Central memory CD8-positive, alpha-beta T cell (primary cell): ENCODE measurements at regions not wholly inside any gene's neighbourhood (a gene's known extent, or its start where the extent isn't known, plus 50 kb on each side); places are given as distances from the start of the nearest gene placed in this dataset.

ENCODE experiments used
- ATAC-seq: fragments of 150-1000 bp; cut with Tn5 transposase; replicated peaks from 2 replicates; pipeline ENCODE4 v1.10.0; 2022; ENCODE audit warnings: mild to moderate bottlenecking, moderate FRiP score, moderate number of reproducible peaks; ENCODE audit not compliant: poor library complexity, severe bottlenecking; ENCODE audit errors: extremely low read depth
- DNase-seq, 2 donors: peaks; one replicate each; pipeline ENCODE4 v3.0.0; 2021; ENCODE audit warnings: low spot score in 2 of 2
- H3K27ac Mint-ChIP-seq: one replicate; pipeline ENCODE4 v1.8.0; 2022; ENCODE audit warnings: low read depth, mild to moderate bottlenecking, moderate library complexity, mixed read lengths
- H3K27me3 Mint-ChIP-seq: one replicate; pipeline ENCODE4 v1.8.0; 2022; ENCODE audit warnings: mixed read lengths
- H3K36me3 Mint-ChIP-seq: one replicate; pipeline ENCODE4 v1.8.0; 2022; ENCODE audit warnings: mild to moderate bottlenecking, moderate library complexity, mixed read lengths; ENCODE audit not compliant: insufficient read depth
- H3K4me1 Mint-ChIP-seq: one replicate; pipeline ENCODE4 v1.8.0; 2022; ENCODE audit warnings: mixed read lengths
- H3K4me3 Mint-ChIP-seq: one replicate; pipeline ENCODE4 v1.8.0; 2022; ENCODE audit warnings: mild to moderate bottlenecking, moderate library complexity, mixed read lengths
- H3K9me3 Mint-ChIP-seq: one replicate; pipeline ENCODE4 v1.8.0; 2022; ENCODE audit warnings: mixed read lengths

DNA sequence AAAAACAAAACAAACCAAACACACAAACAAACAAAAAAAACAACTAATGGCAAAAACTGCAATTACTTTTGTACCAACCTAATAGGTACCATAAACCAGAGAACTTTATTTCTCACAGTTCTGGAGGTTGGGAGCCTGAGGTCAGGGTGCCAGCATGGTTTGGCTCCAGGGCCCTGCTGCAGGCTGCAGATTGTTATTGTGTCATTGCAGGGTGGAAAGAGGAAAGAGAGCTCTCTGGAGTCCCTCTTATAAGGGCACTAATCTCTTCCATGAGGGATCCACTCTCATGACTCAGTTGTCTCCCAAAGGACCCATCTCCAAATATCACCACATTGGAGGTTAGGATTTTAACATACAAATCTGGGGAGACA lies 64.9 kb upstream of the CPEB4 start:
- Mint-ChIP-seq H3K36me3 (no peaks in the 10 kb centered on the region), H3K4me1 (peaks cover 9% of the 10 kb centered on the region), H3K4me3 (no peak overlapping the region), H3K9me3 (peaks cover 6% of the 10 kb centered on the region), H3K27ac (no peak overlapping the region), H3K27me3 (peaks cover under 1% of the 10 kb centered on the region)
- DNase-seq: no peak
- no peak for ATAC-seq

- H3K27ac Mint-ChIP-seq: no peak overlapping the region
- ATAC-seq (no peak), DNase-seq (no peak)
- no peaks in the 10 kb centered on the region for H3K36me3 Mint-ChIP-seq
- no peaks in the 10 kb centered on the region for H3K27me3 Mint-ChIP-seq
- no peak overlapping the region for H3K4me3 Mint-ChIP-seq
- H3K4me1 Mint-ChIP-seq: peaks cover 9% of the 10 kb centered on the region
- peaks cover 6% of the 10 kb centered on the region for H3K9me3 Mint-ChIP-seq
Observed at GRCh38 chr5:173823721-173824567, 64.2 kb upstream of the CPEB4 start.

DNA sequence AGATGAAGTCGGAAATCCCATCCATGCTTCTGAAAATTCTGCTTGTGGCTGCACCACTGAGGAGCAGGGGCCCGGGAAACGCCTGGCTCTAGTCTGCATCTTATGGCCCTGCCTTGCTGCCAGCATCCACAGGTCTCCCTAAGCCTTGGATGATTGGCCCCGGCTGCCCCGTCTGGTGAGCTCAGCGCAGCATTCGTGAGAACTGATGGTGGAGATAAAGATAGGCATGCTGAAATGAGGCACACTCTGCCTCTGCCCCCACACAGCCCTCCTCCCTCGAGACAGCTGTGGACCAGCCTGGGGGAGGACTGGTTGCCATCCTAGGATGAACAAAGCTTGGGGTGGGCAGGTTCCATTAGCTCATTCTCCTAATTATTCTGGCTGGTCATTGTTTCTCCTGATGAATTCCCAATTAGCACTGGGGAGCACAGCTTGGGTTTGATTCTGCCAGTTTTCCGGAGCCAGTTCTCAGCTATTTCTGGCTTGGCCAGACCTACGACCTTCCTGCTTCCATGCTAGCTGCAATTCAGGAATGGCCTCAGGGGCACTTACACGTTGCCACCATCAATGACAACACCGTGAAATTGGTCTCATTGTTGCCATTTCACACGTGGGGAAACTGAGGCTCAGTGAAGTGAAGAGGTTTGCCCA lies 62.8 kb upstream of the CPEB4 start:
- H3K36me3 Mint-ChIP-seq: no peaks in the 10 kb centered on the region
- DNase-seq (no peak), ATAC-seq (no peak)
- H3K4me3 Mint-ChIP-seq: no peak overlapping the region
- no peak overlapping the region for H3K27ac Mint-ChIP-seq
- H3K9me3 Mint-ChIP-seq: peaks cover 6% of the 10 kb centered on the region
- H3K27me3 Mint-ChIP-seq: no peaks in the 10 kb centered on the region
- H3K4me1 Mint-ChIP-seq: peaks cover 9% of the 10 kb centered on the region

DNA sequence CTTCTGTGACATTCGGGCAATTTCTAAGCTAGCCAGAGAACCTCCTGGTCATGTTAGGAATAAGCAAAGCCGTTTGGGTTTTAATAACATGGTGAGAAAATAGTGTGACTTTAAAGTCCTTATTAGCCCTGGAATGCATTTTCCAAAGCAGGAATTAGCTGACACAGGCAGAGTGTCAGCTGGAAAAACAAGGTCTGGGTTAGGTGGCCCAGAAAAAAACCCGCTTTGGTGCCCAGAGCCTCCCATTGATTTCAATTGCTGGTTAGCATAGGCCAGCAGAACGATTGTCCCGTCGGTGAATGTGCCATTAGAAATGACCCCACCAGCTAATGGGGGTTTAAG lies 62.1 kb upstream of the CPEB4 start:
- ATAC-seq (no peak), DNase-seq (no peak)
- Mint-ChIP-seq H3K27me3 (no peaks in the 10 kb centered on the region), H3K9me3 (peaks cover 6% of the 10 kb centered on the region), H3K4me3 (no peak overlapping the region), H3K36me3 (no peaks in the 10 kb centered on the region), H3K4me1 (peaks cover 5% of the 10 kb centered on the region), H3K27ac (no peak overlapping the region)

DNA sequence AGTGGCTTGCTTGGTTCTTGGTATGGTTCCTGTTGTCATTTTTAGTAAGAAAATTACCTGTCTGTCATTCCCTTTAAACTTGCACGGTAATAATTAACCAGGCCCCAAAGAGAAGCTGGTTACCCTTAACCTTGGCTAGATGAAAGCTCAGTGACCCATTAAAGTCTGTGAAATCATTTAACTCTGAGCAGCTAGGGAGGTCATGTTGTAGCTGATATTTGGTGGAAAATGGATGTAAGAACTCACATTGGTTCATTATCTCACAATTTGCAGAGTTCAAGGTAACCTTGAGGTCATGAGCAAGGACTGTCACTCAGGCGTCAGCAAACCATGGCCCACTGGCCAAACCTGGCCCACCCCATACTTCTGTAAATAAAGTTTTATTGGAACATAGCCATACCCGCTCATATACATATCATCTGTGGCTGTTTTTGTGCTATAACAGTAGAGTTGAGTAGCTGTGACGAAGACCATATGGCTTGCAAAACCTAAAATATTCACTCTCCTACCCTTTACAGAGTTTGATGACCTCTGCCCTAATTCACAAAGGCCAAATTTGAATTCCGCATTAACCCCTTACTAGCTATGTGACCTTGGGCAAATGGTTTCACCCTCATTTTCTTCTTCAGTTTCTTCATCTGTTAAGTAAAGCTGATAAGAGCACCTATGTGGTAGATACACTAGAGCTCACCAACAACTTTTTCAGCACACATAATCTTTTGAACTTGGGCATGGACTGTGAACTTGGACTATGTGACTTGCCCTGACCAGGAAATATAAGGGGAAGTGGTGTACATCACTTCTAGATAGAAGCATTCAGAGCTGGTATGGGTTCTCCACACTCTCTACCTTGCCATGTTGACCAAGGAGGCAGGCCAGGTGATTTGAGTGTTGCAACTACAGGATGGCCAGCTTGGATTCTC lies 61.5 kb upstream of the CPEB4 start:
- DNase-seq: no peak
- H3K9me3 Mint-ChIP-seq: peaks cover 6% of the 10 kb centered on the region
- no peaks in the 10 kb centered on the region for H3K27me3 Mint-ChIP-seq
- no peak overlapping the region for H3K4me3 Mint-ChIP-seq
- H3K4me1 Mint-ChIP-seq: no peaks in the 10 kb centered on the region
- H3K27ac Mint-ChIP-seq: no peak overlapping the region
- no peaks in the 10 kb centered on the region for H3K36me3 Mint-ChIP-seq
- ATAC-seq: no peak

GRCh38 chr5:173828952-173829351 lies 59.2 kb upstream of the CPEB4 start:
- Mint-ChIP-seq H3K4me3 (no peak overlapping the region), H3K4me1 (no peaks in the 10 kb centered on the region), H3K9me3 (peaks cover 6% of the 10 kb centered on the region), H3K27ac (no peak overlapping the region), H3K27me3 (no peaks in the 10 kb centered on the region), H3K36me3 (no peaks in the 10 kb centered on the region)
- ATAC-seq (no peak), DNase-seq (no peak)

GRCh38 chr5:173829826-173830225 lies 58.3 kb upstream of the CPEB4 start:
- no peaks in the 10 kb centered on the region for H3K4me1 Mint-ChIP-seq
- no peak overlapping the region for H3K4me3 Mint-ChIP-seq
- ATAC-seq (no peak), DNase-seq (no peak)
- no peaks in the 10 kb centered on the region for H3K27me3 Mint-ChIP-seq
- peaks cover 6% of the 10 kb centered on the region for H3K9me3 Mint-ChIP-seq
- H3K36me3 Mint-ChIP-seq: no peaks in the 10 kb centered on the region
- H3K27ac Mint-ChIP-seq: no peak overlapping the region

DNA sequence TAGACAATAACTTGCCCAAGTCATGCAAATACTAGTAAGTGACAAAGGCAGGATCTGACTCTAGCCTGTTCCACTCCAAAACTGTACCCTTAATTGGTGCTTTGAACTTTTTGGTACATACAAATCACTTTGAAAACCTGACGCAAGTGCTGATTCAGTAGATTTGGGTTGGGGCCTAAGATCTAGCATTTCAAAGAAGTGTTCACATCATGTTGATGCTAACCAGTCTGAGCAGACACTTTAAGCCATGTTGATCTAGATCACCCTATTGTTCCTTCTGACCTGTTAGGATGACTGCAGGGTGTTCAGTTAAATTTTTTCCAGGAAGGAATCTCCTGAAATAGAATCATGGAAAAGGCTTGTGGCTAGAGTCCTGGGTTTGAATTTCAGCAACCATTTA lies 57.7 kb upstream of the CPEB4 start:
- DNase-seq (no peak), ATAC-seq (no peak)
- H3K9me3 Mint-ChIP-seq: peaks cover 6% of the 10 kb centered on the region
- H3K4me3 Mint-ChIP-seq: no peak overlapping the region
- no peak overlapping the region for H3K27ac Mint-ChIP-seq
- H3K36me3 Mint-ChIP-seq: no peaks in the 10 kb centered on the region
- no peaks in the 10 kb centered on the region for H3K27me3 Mint-ChIP-seq
- H3K4me1 Mint-ChIP-seq: no peaks in the 10 kb centered on the region

GRCh38 chr5:173831196-173831914 lies 56.8 kb upstream of the CPEB4 start:
- Mint-ChIP-seq H3K27me3 (no peaks in the 10 kb centered on the region), H3K4me1 (no peaks in the 10 kb centered on the region), H3K36me3 (no peaks in the 10 kb centered on the region), H3K27ac (no peak overlapping the region), H3K4me3 (no peak overlapping the region), H3K9me3 (peaks cover 6% of the 10 kb centered on the region)
- no peak for ATAC-seq
- DNase-seq: no peak

GRCh38 chr5:173832386-173832785 lies 55.8 kb upstream of the CPEB4 start:
- no peaks in the 10 kb centered on the region for H3K27me3 Mint-ChIP-seq
- H3K27ac Mint-ChIP-seq: no peak overlapping the region
- ATAC-seq (no peak), DNase-seq (no peak)
- peaks cover 6% of the 10 kb centered on the region for H3K9me3 Mint-ChIP-seq
- H3K36me3 Mint-ChIP-seq: no peaks in the 10 kb centered on the region
- H3K4me3 Mint-ChIP-seq: no peak overlapping the region
- no peaks in the 10 kb centered on the region for H3K4me1 Mint-ChIP-seq

DNA sequence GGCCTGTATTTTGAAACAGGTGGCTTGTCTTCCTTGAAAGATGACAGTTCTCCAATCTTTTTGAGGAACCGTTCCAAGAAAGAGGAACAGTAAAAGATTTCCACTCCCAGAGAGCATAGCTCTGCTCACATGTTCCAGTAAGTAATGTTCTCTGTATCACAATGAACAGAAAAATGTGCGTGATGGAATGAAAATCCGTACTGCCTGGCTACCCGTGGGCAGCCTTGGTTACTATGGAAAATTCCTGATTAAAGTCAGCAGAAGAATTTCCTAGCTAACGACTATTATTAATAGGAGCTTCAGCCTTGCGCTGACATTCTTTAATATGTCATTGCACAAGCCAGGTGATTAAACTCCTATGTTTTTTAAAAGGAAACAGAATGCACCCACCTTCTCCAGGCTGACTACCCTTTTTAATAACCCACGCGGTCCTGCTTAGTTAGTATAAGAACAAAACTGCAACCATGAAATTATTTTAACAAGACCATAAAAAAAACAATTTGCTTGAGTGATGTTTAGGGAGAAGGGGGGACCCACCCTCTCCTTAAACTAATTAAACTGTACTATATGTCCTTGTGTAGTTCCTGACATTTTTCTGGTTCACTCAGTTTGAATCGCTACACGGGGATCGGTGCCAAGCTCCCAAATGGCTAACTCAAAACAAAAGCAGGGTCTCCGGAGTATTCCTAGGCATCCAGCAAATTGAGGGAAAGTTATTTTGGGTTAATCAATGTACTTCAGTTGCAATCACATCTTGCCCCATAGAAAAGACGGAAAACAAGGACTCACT lies 54.8 kb upstream of the CPEB4 start:
- H3K4me3 Mint-ChIP-seq: no peak overlapping the region
- ATAC-seq: no peak
- H3K9me3 Mint-ChIP-seq: no peaks in the 10 kb centered on the region
- no peak overlapping the region for H3K27ac Mint-ChIP-seq
- no peaks in the 10 kb centered on the region for H3K4me1 Mint-ChIP-seq
- DNase-seq: no peak
- no peaks in the 10 kb centered on the region for H3K36me3 Mint-ChIP-seq
- no peaks in the 10 kb centered on the region for H3K27me3 Mint-ChIP-seq
